AG10803 (cell line): ENCODE measurements at regions not wholly inside any gene's neighbourhood (a gene's known extent, or its start where the extent isn't known, plus 50 kb on each side); places are given as distances from the start of the nearest gene placed in this dataset.

ENCODE experiments used
- DNase-seq: peaks from one replicate; pipeline ENCODE4 v3.0.0; 2010; ENCODE audit warnings: low read depth
- H3K4me3 ChIP-seq: 2 replicates; pipeline ENCODE4 v1.5.1; 2011; ENCODE audit warnings: mild to moderate bottlenecking, low read length, control low read depth
- TF ChIP-seq, protein P1 (sequence below): conservative IDR thresholded peaks from 2 replicates; pipeline ENCODE4 v1.5.1; 2011; ENCODE audit warnings: mild to moderate bottlenecking, low read length, control low read depth, inconsistent platforms

DNA sequence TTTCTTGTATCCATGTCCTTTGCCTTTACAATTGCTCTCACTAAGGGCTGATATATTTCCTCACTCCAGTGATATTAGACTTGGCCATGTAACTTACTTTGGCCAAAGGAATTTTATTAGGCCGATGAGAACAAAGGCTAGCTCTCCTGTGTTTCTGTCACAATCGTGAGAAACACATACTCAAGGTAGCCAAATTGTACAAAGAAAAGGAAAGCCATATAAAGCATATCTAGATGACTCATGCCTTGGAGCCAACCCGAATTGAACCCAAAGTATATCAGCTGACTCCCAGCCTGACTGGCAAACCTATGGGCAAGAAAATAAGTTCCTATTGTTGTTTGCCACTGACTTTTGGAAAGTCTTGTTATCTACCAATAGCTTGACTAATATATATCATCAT lies 371.7 kb upstream of the LRRC7 start:
- no peak for DNase-seq
- no peak overlapping the region for H3K4me3 ChIP-seq
- TF ChIP-seq, protein P1, sequence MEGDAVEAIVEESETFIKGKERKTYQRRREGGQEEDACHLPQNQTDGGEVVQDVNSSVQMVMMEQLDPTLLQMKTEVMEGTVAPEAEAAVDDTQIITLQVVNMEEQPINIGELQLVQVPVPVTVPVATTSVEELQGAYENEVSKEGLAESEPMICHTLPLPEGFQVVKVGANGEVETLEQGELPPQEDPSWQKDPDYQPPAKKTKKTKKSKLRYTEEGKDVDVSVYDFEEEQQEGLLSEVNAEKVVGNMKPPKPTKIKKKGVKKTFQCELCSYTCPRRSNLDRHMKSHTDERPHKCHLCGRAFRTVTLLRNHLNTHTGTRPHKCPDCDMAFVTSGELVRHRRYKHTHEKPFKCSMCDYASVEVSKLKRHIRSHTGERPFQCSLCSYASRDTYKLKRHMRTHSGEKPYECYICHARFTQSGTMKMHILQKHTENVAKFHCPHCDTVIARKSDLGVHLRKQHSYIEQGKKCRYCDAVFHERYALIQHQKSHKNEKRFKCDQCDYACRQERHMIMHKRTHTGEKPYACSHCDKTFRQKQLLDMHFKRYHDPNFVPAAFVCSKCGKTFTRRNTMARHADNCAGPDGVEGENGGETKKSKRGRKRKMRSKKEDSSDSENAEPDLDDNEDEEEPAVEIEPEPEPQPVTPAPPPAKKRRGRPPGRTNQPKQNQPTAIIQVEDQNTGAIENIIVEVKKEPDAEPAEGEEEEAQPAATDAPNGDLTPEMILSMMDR, result no peak

DNA sequence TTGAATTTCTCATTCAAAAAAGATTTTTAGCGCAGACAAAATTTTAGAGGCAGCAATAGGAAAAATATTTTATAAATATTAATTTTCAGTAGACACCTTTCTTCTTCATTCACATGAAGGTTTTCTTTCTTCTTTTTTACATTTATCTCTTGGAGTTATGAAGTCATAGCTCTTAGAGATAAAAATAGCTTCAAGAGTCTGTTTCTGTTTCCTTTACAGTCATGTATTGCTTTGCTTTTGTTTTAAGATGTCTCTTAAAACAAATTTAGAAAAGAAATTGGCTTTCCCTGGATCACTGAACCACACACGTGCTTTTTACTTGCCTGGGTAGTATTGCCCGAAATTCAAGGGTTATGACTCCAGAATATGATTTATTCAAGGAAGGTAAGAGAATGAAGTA lies 369.9 kb upstream of the LRRC7 start:
- DNase-seq, result no peak
- TF ChIP-seq, protein P1, result no peak
- no peak overlapping the region for H3K4me3 ChIP-seq

DNA sequence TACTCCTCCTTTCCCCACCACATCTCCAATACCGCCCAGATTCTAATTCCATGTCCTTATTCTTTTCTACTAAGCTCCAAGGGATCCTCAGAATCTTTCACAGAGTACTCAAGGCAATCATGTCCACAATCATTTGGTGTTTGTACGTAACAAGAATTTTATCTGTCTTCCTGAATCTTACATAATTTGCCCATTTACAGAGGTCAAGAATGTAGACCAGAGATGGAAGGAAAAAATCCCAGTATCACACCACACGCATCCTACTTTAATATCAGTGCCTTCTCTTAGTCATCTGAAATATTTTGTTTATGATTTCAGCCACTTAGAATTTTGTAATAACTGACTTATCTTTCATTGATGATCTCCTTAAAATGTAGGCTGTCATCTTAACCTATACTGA lies 366.0 kb upstream of the LRRC7 start:
- no peak for DNase-seq
- H3K4me3 ChIP-seq, result no peak overlapping the region
- TF ChIP-seq, protein P1, result no peak

DNA sequence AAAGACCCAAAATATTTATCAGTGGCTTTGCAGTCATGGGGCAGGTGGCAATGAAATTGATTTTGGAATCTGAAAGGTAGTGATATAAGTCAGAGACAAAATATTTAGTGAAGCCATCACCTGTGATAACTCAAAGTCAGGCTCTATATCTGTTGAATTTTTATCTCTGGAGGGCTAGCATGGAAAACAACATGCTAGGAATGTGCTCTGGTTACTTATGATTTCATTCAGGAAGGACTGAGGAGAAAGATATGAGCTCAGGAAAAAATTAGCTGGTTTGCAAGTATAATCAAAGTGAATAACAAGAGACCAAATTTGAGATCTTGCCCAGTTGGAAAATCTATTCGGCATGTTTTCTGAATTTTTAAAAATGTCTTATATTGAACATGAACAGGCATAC lies 364.6 kb upstream of the LRRC7 start:
- no peak for DNase-seq
- TF ChIP-seq, protein P1, result no peak
- no peak overlapping the region for H3K4me3 ChIP-seq

DNA sequence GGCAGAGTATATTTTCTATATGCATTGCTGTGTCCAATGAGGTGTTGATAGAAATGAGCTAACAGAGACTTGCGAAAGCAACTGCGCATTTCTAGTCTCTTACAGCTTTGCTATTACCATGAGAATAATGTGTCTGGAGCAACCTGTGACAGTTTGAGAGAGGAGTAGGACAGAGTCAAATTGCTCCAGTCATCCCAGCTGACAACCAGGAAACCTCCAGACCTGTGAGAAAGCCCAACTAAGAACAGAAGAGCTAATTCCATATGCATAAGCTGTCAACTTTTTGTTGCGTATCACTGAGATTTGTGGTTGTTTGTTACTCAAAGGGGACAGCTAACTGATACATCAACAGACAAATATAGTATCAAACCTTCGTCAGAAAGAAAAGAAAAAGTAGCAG lies 354.1 kb upstream of the LRRC7 start:
- H3K4me3 ChIP-seq, result no peak overlapping the region
- no peak for DNase-seq
- TF ChIP-seq, protein P1, result no peak

DNA sequence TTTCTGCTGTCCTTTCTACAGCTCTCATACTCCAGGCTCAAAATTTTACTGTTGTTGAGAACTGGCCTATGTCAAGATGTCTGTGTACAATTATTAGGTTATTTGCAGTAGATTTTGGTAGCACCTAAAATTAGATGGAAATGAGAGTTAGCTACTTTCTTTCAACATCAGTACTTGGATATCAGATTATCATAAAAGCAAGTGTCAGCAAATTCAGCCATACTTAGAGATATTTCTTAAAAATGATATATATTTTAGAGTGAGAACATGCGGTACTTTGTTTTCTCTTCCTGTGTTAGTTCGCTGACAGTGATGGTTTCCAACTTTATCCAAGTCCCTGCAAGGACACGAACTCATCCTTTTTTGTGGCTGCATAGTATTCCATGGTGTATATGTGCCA lies 351.8 kb upstream of the LRRC7 start:
- no peak for DNase-seq
- no peak overlapping the region for H3K4me3 ChIP-seq
- TF ChIP-seq, protein P1, result no peak

DNA sequence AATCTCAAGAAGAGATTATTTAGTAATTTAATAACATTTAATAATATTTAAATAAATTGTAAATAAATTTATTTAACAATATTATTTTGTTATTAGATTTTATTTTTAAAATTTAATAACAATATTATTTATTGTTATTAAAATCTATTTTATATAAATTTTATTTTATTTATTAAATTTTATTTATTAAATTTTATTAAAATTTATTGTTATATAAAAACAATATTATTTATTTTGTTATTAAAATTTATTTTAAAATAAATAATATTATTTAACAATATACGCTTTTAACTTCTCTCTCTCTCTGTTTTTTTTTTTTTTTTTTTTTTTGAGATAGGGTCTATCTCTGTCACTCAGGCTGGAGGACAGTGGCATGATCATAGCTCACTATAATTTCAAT lies 347.1 kb upstream of the LRRC7 start:
- TF ChIP-seq, protein P1, result no peak
- no peak overlapping the region for H3K4me3 ChIP-seq
- no peak for DNase-seq
